NT2/D1 (cell line): ENCODE measurements at regions not wholly inside any gene's neighbourhood (a gene's known extent, or its start where the extent isn't known, plus 50 kb on each side); places are given as distances from the start of the nearest gene placed in this dataset.

ENCODE experiments used
- SUZ12 ChIP-seq: IDR thresholded peaks from 2 replicates; pipeline ENCODE4 v1.6.1; 2011; ENCODE audit not compliant: insufficient read length, insufficient read depth; ENCODE audit errors: extremely low read depth
- YY1 ChIP-seq: IDR thresholded peaks from 2 replicates; pipeline ENCODE4 v1.6.1; 2011; ENCODE audit not compliant: insufficient read length, insufficient read depth
- ZNF274 ChIP-seq: IDR thresholded peaks from 2 replicates; pipeline ENCODE4 v1.6.1; 2011; ENCODE audit warnings: mild to moderate bottlenecking, low read depth, low read length

- TF ChIP-seq YY1: no peak
- TF ChIP-seq SUZ12: no peak
- TF ChIP-seq ZNF274: no peak
These were observed 635.7 kb upstream of the FLRT2 start for GRCh38 chr14:84894254-84894653.
